Osteocyte (in vitro differentiated cells): ENCODE measurements at regions not wholly inside any gene's neighbourhood (a gene's known extent, or its start where the extent isn't known, plus 50 kb on each side); places are given as distances from the start of the nearest gene placed in this dataset.

ENCODE experiments used
- DNase-seq: peaks from one replicate; pipeline ENCODE4 v3.0.0; 2021; ENCODE audit warnings: mixed read lengths; ENCODE audit not compliant: unreplicated experiment; ENCODE audit errors: extremely low spot score
- H3K27ac Mint-ChIP-seq: one replicate; pipeline ENCODE4 v1.8.0; 2021; ENCODE audit warnings: mild to moderate bottlenecking, mixed read lengths; ENCODE audit not compliant: unreplicated experiment
- H3K27me3 Mint-ChIP-seq: one replicate; pipeline ENCODE4 v1.8.0; 2021; ENCODE audit warnings: mixed read lengths; ENCODE audit not compliant: unreplicated experiment
- H3K36me3 Mint-ChIP-seq: one replicate; pipeline ENCODE4 v1.8.0; 2021; ENCODE audit warnings: mixed read lengths; ENCODE audit not compliant: unreplicated experiment
- H3K4me1 Mint-ChIP-seq: one replicate; pipeline ENCODE4 v1.8.0; 2021; ENCODE audit warnings: mixed read lengths; ENCODE audit not compliant: unreplicated experiment
- H3K4me3 Mint-ChIP-seq: one replicate; pipeline ENCODE4 v1.8.0; 2021; ENCODE audit warnings: mild to moderate bottlenecking, moderate library complexity, mixed read lengths; ENCODE audit not compliant: unreplicated experiment
- H3K9me3 Mint-ChIP-seq: one replicate; pipeline ENCODE4 v1.8.0; 2021; ENCODE audit warnings: mixed read lengths; ENCODE audit not compliant: unreplicated experiment
- TF ChIP-seq, protein P1 (sequence below): fragments of 200-600 bp; sonication (generic); IDR thresholded peaks from 2 replicates; pipeline ENCODE4 v1.5.0; 2021; ENCODE audit warnings: antibody characterized with exemption, mild to moderate bottlenecking, moderate library complexity

DNA sequence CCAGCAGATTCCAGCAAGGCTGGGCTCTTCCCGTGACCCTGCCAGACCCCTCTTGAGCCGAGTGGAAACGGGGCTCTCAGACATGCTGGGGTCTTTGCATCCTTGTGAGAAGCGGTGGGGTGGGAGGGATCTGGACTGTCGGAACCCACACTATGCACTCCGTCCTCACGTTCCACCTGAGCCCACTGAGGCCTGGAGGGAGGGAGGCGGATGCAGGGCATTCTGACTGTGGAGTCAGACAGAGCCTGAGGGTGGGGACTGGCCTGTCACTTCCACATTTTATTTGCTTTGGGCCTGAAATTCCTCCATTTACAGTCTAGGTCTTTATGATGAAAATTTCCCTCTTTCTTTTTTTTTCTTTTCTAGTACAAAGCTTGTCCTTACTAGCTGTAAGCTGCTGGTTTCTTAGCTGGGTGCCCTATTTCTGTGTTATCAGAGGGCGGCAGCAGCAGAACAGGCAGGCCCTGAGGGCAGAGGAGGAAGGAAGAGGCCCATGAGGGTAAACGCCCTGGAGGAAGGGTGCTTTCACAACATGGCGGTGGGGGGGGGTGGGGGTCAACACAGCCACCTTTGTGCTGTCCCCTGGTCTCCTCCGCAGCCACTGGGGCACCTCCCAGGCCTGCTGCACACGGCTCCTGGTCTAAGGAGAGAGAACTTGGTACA, 373.5 kb upstream of the MYT1L start:
- no peak overlapping the region for H3K4me3 Mint-ChIP-seq
- H3K4me1 Mint-ChIP-seq = no peaks in the 10 kb centered on the region
- H3K27me3 Mint-ChIP-seq = no peaks in the 10 kb centered on the region
- peaks cover 7% of the 10 kb centered on the region for H3K9me3 Mint-ChIP-seq
- TF ChIP-seq, protein P1, sequence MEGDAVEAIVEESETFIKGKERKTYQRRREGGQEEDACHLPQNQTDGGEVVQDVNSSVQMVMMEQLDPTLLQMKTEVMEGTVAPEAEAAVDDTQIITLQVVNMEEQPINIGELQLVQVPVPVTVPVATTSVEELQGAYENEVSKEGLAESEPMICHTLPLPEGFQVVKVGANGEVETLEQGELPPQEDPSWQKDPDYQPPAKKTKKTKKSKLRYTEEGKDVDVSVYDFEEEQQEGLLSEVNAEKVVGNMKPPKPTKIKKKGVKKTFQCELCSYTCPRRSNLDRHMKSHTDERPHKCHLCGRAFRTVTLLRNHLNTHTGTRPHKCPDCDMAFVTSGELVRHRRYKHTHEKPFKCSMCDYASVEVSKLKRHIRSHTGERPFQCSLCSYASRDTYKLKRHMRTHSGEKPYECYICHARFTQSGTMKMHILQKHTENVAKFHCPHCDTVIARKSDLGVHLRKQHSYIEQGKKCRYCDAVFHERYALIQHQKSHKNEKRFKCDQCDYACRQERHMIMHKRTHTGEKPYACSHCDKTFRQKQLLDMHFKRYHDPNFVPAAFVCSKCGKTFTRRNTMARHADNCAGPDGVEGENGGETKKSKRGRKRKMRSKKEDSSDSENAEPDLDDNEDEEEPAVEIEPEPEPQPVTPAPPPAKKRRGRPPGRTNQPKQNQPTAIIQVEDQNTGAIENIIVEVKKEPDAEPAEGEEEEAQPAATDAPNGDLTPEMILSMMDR = no peak
- no peak for DNase-seq
- no peaks in the 10 kb centered on the region for H3K36me3 Mint-ChIP-seq
- H3K27ac Mint-ChIP-seq = no peak overlapping the region

DNA sequence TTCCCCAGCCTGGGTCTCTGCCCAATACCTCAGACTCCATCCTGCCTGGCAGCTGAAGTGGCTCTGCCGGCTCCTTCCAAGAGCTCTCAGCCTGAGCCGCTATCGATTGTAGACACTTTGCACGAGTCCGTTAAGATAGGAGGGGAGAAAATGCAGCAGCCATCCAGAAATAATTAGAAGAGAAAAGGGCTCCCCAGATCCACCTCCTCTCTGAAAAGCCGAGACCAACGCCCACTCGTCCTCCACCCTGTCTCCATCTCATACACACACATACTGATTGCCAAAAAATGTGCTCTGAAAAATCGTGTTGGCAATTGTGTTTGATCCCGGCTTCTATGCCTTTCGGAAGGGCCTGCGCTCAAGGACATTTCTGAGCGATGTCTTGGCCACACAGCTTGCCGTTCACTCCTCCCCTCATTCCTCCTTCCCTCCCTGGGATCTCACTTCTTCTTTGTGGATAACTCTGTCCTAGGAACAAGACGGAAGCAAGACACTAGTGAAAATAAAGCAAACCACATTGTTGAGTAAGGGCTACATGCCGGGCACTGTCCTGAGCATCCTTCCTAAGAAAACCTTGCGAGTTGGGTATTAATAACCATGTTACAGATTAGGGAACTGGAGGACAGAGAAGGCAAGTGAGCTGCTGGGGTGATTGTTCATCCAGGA, 372.8 kb upstream of the MYT1L start:
- Mint-ChIP-seq H3K9me3 (peaks cover 7% of the 10 kb centered on the region), H3K4me3 (no peak overlapping the region), H3K4me1 (no peaks in the 10 kb centered on the region), H3K27ac (no peak overlapping the region), H3K27me3 (no peaks in the 10 kb centered on the region), H3K36me3 (no peaks in the 10 kb centered on the region)
- no peak for DNase-seq
- TF ChIP-seq, protein P1 = no peak

DNA sequence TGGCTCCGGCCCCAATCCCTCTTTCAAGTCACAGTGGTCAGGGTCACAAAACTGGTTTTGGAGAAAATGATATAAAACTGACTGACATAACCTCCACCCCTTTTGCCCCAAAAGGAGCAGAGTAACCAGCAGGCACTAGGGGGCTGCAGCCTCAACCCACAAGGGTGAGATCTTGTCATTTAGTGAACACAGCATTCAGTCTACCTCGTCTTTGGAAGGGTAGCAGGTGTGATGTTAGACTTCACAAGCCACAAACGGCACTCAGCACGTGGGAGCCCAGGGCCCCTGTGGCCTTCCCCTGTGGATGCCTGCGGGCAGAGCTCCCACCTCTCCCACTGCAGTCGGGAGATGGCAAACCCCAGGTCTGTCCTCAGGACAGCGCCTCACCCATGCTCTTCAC, 372.1 kb upstream of the MYT1L start:
- H3K9me3 Mint-ChIP-seq = peaks cover 7% of the 10 kb centered on the region
- no peaks in the 10 kb centered on the region for H3K36me3 Mint-ChIP-seq
- TF ChIP-seq, protein P1 = no peak
- H3K27me3 Mint-ChIP-seq = no peaks in the 10 kb centered on the region
- H3K27ac Mint-ChIP-seq = no peak overlapping the region
- no peak for DNase-seq
- no peak overlapping the region for H3K4me3 Mint-ChIP-seq
- H3K4me1 Mint-ChIP-seq = no peaks in the 10 kb centered on the region

DNA sequence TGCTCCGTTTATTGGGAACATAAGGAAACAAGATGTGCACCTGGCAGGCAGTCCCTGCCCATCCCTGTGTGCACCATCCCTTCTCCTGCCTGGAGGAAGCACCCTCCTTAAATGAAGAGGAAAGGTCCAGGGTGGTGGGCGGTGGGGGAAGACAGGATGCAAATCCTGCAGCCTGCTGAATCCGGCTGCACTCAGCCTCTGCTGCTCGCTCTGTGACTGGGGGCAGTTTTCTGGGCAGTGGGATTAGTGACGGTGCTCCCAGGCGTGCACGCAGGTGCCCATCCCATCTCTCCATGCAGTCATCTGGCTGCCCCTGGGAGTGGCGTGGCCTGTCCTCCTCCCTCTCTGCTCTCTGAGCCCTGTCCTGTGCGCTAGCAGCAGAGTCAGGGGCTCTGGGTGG, 371.3 kb upstream of the MYT1L start:
- Mint-ChIP-seq H3K27ac (no peak overlapping the region), H3K4me3 (no peak overlapping the region), H3K9me3 (peaks cover 7% of the 10 kb centered on the region), H3K36me3 (no peaks in the 10 kb centered on the region), H3K4me1 (no peaks in the 10 kb centered on the region), H3K27me3 (no peaks in the 10 kb centered on the region)
- no peak for DNase-seq
- TF ChIP-seq, protein P1 = no peak

DNA sequence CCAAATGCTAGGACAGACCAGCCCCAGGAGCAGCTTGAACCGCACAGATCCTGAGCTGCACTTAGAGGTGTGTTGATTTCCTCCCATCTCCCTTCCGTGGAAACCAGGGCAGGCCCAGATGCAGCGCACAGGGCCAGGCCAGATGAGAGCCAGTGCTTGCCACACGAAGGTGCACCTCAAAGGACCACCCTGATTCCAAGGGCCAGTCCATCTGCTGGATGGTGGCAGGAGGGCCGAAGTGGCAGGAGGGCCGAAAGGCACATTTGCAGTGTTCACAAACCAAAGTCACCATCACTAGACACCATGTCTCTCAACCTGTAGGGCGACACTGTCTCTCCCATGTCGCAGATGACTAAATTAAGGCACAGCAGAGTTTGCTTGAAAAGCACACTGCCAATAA, 370.7 kb upstream of the MYT1L start:
- TF ChIP-seq, protein P1 = no peak

More for the DNA sequence above, 370.7 kb upstream of the MYT1L start:
- H3K27me3 Mint-ChIP-seq = no peaks in the 10 kb centered on the region
- H3K36me3 Mint-ChIP-seq = no peaks in the 10 kb centered on the region
- H3K4me1 Mint-ChIP-seq = no peaks in the 10 kb centered on the region
- H3K4me3 Mint-ChIP-seq = no peak overlapping the region
- H3K27ac Mint-ChIP-seq = no peak overlapping the region
- no peak for DNase-seq
- H3K9me3 Mint-ChIP-seq = peaks cover 7% of the 10 kb centered on the region
